HG03342 (cell line): ENCODE measurements at regions not wholly inside any gene's neighbourhood (a gene's known extent, or its start where the extent isn't known, plus 50 kb on each side); places are given as distances from the start of the nearest gene placed in this dataset.

Experiments used
- ATAC-seq: cut with Tn5 transposase; IDR thresholded peaks from one replicate; pipeline ENCODE4 v1.9.1; 2021; ENCODE audit warnings: mild to moderate bottlenecking, moderate library complexity; ENCODE audit not compliant: unreplicated experiment

DNA sequence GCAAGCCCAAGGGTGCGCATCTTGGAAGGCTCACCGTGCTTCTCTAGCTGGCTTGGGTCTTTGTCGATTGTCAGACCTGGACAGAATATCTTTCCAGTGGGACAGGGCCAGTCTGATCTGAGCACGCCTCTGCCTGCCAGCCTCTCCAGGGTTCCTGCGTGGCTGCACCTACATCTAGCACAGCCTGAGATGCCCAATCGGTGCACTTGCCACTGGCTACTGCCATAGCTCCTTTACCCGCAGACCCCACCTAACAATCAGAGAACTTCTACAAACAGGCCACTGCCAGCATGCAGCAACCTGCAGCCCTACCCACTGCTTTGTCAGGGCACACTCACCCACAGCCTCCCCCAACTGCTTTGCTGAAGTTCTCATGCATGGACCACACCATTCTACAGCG, 56.7 kb upstream of the PHACTR3 start:
- ATAC-seq, result no peak
